HG03571 (cell line): ENCODE measurements at regions not wholly inside any gene's neighbourhood (a gene's known extent, or its start where the extent isn't known, plus 50 kb on each side); places are given as distances from the start of the nearest gene placed in this dataset.
A peak's percentile ranks its signal among the peaks of the same experiment; 100 is the strongest.
"Not testable (repeated sequence)": the region's sequence is repeated elsewhere in the genome, so short reads cannot be mapped to it uniquely, and the experiment has no call there.

Experiments used
- ATAC-seq: cut with Tn5 transposase; IDR thresholded peaks from one replicate; pipeline ENCODE4 v1.9.1; 2021; ENCODE audit not compliant: unreplicated experiment

GRCh38 chr15:50857763-50858162 is 50.7 kb upstream of the AP4E1 start:
- ATAC-seq: no peak

GRCh38 chr15:50854601-50855490 is 53.6 kb upstream of the AP4E1 start:
- peak; percentile 85 for ATAC-seq

DNA sequence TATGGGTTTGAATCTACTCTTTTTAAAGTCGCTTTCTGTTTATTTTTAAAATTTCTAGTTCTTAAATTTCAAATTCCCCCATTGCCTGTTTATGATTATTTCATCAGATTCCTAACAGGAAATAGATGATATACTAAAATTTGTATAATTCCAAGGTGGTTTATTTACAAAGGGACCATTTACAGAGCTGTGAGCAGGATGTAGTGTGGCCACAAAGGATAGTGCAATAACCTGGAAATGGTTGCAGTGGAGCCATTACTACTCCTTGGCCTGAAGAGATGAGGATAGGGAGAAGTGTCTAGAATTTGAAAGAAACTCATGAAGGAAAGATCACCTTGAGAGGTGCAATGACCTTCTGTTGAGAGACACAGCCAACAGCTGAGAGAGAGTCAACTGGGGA is 58.5 kb upstream of the AP4E1 start:
- no peak for ATAC-seq

DNA sequence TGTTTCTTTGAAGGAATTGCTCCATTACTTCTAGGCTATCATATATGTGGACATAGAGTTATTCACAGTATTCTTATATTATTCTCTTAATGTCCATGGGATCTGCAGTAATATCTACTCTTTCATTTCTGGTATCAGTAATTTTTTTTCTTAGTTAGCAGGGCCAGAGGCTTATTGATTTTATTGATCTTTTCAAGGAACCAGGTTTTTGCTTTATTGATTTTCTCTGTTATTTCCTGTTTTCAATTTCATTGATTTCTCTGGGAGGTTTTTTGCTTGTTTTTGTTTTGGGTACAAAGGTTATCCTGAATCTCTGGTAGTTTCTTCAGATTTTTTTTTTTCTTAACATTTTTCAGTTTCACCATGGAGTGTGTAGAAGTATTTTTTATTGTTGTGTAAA is 60.1 kb upstream of the AP4E1 start:
- no peak for ATAC-seq

- not testable (repeated sequence) for ATAC-seq
Observed at GRCh38 chr15:50845181-50845580, 63.3 kb upstream of the AP4E1 start.

- no peak for ATAC-seq
Observed at GRCh38 chr15:50840520-50840919, 68.0 kb upstream of the AP4E1 start.

DNA sequence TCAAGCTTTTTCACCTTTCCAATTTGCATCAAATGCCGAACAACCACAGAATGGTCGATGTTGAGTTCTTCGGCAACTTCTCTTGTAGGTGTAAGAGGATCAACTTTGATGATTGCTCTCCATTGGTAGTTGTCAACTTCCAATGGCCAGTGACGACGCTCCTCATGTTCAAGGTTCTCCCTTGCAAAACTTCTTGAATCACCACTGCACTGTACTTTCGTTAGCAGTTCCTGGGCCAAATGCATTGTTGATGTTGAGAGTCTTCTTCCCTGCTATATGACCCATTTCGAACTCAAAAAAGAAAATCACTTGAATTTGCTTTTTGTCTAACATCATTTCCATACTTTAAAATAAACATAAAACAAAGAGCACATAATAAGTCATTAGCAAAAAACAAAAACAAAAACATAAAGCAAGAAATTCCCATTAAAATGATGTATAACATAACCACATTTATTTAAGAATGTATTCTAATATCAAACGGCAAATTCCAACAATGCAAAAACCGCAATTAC is 71.2 kb upstream of the AP4E1 start:
- ATAC-seq: no peak

GRCh38 chr15:50830477-50831354 is 65.2 kb upstream of the SPPL2A start:
- no peak for ATAC-seq

- ATAC-seq: no peak
Observed at GRCh38 chr15:50828610-50829206, 63.2 kb upstream of the SPPL2A start.

GRCh38 chr15:50825946-50826345 is 60.4 kb upstream of the SPPL2A start:
- no peak for ATAC-seq

- ATAC-seq: no peak
Observed at GRCh38 chr15:50824514-50824913, 59.0 kb upstream of the SPPL2A start.

GRCh38 chr15:50823281-50823680 is 57.8 kb upstream of the SPPL2A start:
- no peak for ATAC-seq

GRCh38 chr15:50821476-50821875 is 56.0 kb upstream of the SPPL2A start:
- no peak for ATAC-seq

- ATAC-seq: no peak
Observed at GRCh38 chr15:50820808-50821382, 55.4 kb upstream of the SPPL2A start.

DNA sequence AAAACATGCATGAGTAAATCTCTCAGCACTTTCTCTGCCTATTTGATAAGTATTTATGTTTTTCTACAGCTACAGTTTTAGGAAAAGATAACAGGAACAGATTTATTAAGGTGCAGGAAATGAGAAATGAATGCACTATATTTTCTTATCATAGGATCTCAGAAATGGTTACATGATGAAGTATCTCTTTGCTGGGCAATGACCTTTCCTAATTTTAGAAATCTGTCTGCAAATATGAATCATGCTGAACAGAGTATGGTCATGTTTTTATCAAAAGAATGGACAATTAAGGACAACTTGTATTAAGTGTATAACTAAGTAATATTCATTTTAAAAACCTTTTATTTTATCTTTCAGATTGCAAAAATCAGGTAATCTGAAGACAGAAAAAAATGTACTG is 53.8 kb upstream of the SPPL2A start:
- ATAC-seq: no peak

DNA sequence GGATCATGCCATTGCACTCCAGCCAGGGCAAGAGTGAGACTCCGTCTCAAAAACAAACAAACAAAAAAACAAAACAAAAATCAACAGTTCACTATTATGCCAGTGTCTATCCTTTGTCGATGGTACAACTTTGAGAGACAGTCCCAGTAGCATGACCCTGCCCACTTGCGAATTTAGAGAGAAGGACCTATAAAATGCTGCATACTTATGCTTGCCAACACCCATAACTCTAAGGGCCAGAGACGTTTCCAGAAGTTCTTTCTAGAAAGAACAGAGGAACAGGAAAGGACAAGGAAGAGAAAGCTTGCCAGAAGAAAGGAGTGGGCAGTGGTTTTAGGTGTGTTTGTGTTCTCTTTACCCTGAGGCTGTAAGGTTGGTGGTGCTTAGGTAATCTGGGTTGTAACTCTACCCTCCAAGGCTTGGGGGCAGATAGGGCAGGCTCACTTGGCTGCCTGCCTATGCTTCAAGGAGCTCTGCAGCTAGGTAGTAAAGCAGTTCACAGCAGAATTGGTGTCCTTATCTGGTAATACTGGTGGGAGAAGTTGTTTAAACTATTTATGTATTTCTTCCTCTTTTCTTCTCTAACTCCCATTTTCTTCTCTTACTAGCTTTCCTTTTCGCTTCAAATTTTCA is 50.6 kb upstream of the SPPL2A start:
- ATAC-seq: no peak
